Vagina (tissue), 2 donors: ENCODE measurements at regions not wholly inside any gene's neighbourhood (a gene's known extent, or its start where the extent isn't known, plus 50 kb on each side); places are given as distances from the start of the nearest gene placed in this dataset.

Experiments
- POLR2A ChIP-seq, 2 donors: fragments of 450-650 bp; IDR thresholded peaks; one replicate each; pipeline ENCODE4 v1.6.1; 2017; ENCODE audit warnings: antibody characterized with exemption in 2 of 2, mild to moderate bottlenecking in 2 of 2, moderate library complexity in 2 of 2
- POLR2AphosphoS5 ChIP-seq, 2 donors: sonication (generic); formaldehyde crosslinking; IDR thresholded peaks; one replicate each; pipeline ENCODE4 v1.9.0; 2017; ENCODE audit warnings: antibody characterized with exemption in 2 of 2, mild to moderate bottlenecking in 2 of 2, low read depth in 1 of 2; ENCODE audit not compliant: insufficient read depth in 1 of 2
- TF ChIP-seq, protein P1 (sequence below), 3 experiments: fragments of 450-650 bp in 2 of 3; fragments of 200-600 bp in 1 of 3; sonication (generic) in 1 of 3; IDR thresholded peaks; one replicate each; pipeline ENCODE4 v1.5.1; 2017 to 2019; ENCODE audit warnings: antibody characterized with exemption in 3 of 3, mild to moderate bottlenecking in 2 of 3, moderate library complexity in 2 of 3

DNA sequence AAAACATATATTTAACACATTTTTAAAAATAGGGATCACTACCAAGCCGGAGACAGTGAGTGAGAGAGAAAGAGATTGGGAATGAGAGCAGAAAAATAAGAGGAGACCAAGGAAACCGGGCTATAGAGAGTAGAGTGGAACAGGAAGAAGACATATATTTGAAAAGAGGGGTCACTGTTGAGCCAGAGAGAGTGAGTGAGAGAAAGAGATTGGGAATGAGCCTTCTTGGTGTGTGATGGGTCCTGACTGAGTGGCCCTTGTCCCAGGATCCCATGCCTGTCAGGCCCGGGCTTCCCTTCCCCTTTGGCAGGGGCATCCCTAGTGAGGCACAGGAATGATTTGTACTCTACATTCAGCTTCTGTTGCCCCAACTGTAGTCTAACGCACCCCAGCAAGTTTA is 646.6 kb downstream of the NTRK3 start:
- TF ChIP-seq, protein P1, sequence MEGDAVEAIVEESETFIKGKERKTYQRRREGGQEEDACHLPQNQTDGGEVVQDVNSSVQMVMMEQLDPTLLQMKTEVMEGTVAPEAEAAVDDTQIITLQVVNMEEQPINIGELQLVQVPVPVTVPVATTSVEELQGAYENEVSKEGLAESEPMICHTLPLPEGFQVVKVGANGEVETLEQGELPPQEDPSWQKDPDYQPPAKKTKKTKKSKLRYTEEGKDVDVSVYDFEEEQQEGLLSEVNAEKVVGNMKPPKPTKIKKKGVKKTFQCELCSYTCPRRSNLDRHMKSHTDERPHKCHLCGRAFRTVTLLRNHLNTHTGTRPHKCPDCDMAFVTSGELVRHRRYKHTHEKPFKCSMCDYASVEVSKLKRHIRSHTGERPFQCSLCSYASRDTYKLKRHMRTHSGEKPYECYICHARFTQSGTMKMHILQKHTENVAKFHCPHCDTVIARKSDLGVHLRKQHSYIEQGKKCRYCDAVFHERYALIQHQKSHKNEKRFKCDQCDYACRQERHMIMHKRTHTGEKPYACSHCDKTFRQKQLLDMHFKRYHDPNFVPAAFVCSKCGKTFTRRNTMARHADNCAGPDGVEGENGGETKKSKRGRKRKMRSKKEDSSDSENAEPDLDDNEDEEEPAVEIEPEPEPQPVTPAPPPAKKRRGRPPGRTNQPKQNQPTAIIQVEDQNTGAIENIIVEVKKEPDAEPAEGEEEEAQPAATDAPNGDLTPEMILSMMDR (IDR thresholded peaks at IDR 0.05) = no peak
- TF ChIP-seq POLR2A (IDR thresholded peaks at IDR 0.05) (no peak), POLR2AphosphoS5 (IDR thresholded peaks at IDR 0.05; ENCODE audit: insufficient read depth in 1 of 2, low read depth in 1 of 2) (no peak)
